HG03097 (cell line): ENCODE measurements at regions not wholly inside any gene's neighbourhood (a gene's known extent, or its start where the extent isn't known, plus 50 kb on each side); places are given as distances from the start of the nearest gene placed in this dataset.

ENCODE experiments used
- ATAC-seq: cut with Tn5 transposase; IDR thresholded peaks from one replicate; pipeline ENCODE4 v1.9.1; 2021; ENCODE audit not compliant: unreplicated experiment, low FRiP score

DNA sequence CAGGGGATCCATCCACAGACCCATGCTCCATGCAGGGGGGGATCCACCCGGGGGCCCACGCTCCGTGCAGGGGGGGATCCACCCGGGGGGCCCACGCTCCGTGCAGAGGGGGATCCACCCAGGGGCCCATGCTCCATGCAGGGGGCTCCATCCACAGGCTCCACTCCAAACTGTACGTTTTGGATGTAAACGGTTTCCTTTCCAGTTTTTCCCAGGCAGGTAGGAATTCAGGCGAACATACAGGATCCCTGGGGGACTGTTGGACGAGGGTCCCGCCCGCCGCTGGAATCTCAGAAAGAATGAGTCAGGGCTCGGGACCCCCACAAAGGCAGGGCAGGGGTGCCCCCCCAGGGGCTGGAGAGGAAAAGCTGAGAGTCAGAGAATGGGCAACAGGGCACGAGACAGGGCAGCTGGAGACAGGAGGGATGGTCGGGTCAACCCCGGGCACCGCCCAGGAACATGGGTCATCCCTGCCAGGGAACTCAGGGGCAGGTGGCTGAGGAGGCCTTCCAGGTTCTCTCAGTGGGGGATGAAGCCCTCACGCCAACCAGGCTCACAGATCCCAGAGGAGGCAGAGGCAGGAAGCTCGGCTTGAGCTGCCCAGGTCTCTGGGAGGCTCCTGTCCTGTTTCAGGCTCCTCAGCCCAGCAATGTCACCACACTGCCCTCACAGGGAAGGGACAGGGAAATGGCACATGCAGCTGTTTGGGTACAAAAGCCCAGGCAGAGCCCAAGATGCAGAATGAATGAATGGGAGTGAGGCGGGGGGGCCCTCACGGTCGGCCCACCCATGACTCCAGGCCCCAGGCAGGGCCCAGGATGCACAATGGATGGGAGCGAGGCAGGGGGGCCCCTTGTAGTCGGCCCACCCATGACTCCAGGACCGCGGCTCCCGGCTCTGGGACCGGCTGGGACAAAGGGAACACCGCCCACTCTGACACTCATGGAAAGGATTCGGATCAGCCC lies 200.2 kb downstream of the BRD1 start:
- no peak for ATAC-seq

GRCh38 chr22:49626361-49627216 lies 201.1 kb downstream of the BRD1 start:
- ATAC-seq = no peak

DNA sequence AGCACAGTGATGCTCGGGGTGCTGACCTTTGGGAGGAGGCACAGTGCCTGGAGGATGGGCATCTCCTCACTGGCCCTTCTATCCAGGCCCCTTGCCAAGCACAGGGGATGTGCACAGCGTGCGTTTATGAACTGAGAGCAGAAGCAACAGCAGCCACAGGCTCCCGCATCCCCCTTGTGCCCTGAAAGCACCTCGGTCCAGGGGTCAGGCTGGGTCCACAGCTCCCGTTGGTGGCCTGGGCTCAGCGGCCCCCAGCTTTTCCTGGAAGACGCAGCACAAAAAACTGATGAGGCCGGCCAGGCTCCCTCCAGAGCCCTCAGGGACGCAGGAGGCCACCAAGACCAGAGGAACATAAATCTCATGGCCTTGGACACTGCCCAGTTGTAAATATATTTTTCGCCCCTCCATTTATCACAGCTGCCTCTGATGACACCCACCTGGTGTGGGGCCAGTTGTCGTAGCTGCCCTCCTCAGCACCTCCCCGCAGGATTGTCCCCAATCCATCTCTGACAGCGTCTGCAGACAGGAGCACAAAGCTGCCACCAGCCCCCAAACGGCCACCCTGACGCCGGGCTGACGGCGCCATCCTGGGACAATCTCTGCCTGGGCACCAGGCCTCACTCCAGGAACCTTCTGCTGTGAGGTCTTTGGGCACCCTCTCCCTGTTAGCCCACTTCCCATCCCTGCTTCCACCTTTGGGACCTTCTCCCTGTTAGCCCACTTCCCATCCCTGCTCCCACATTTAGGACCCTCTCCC lies 203.1 kb downstream of the BRD1 start:
- ATAC-seq = no peak

DNA sequence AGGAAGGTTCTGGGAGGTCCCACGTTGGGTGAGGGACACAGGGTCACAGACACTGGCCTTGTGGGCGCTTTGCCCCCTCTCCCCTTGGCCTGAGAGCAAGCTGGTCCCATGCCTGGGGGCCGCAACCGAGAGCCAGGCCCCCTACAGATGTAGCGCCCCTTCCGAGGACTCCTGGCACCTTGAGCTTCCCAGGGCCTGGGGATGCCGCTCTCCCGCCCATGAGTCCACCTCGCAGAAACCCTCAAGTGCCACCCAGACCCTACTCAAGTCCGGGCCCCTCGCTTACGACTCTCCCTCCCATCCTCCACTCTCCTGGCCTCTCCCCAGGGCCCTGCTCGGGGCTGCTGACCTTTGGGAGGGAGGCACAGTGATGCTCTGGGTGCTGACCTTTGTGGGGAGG lies 204.0 kb downstream of the BRD1 start:
- no peak for ATAC-seq

DNA sequence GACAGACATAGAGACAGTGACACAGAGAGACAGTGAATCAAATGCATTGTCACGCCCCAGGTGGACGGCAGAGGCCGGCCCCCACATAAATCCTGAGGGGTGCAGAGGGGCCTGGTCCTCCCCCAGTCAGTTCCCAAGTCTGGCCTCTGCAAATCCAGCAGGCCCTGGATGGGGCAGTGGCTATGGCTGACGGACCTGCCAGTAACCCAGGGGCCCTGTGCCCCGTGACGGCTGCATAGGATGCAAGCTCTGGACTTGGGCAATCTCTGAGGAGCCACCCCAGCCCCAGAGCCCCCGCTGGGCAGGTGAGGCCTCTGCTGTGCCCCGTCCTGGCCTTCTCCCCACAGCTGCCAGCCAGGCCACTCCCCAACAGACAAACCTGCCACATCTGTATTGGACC lies 204.5 kb downstream of the BRD1 start:
- no peak for ATAC-seq

- ATAC-seq = no peak
These were observed 205.2 kb downstream of the BRD1 start for GRCh38 chr22:49622241-49623105.

DNA sequence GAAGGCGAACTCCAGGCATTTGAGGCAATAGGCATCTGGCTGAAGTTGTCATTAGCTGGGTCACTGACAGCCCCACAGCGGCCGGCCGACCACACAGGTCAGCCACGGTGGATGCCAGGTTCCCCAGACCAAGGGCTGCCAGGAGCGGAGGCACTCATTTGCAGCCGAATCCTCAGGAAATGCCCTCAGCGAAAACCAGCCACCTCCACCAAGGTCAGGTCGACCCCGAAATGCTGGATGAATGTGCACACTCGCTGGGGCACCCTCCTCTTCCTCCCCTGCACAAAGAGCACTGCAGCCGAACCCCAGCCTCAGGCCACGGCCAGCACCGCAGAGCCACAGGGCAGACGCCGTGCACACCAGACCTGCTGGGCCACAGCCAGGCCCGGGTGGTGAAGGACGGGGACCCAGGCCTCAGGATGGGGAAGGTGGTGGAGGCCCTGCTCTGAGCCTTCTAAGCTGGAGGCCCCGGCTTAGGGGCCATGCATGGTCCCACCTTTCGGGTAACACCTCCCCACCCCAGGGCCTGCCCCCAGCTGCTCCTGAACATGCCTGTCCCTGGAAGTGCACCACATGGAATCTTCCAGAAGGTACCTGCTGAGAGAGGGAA lies 206.0 kb downstream of the BRD1 start:
- ATAC-seq = no peak

DNA sequence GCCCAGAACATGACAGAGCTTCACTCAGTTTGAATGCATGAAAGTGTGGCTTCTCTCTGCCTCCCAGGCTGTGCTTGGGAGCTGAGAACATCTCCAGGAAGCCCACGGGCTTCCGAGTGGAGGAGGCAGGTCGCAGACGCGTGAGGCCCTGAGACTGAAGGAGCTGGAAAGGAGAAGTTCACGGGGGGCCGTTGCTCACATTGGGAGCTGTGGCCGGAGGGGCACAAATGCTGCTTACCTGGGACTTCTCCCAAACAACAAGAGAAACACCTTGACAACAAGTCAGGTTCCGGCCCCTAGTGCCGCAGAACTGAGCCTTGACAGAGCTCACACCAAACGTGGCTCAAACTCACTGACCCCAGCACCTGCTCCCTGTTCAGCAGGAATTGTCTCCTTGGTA lies 207.0 kb downstream of the BRD1 start:
- ATAC-seq = no peak

DNA sequence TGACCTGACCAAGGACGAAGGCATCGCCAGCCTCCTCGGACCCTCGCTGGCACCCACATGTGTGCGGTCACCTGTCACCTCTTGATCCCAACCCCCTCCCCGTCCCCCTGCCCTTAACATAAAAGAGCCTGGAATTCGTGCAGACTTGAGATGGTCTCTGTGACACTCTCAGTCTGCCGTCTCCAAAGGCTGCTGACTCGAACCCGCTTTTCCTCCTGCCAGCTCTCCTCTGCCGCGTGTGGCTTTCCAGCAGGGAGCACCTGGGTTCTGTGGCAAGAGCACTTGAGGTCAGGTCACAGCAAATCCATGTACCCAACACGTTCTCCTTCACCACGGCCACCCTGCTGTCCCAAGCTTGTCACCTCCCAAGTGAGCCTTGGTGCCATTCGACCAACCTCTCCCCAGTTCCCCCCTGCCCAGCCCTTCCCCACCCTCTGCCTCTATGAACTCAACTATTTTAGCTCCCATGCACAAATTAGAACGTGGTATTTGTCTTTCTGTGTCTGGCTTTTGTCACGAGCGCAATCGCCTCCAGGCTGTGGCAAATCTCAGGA lies 207.6 kb downstream of the BRD1 start:
- ATAC-seq = no peak

DNA sequence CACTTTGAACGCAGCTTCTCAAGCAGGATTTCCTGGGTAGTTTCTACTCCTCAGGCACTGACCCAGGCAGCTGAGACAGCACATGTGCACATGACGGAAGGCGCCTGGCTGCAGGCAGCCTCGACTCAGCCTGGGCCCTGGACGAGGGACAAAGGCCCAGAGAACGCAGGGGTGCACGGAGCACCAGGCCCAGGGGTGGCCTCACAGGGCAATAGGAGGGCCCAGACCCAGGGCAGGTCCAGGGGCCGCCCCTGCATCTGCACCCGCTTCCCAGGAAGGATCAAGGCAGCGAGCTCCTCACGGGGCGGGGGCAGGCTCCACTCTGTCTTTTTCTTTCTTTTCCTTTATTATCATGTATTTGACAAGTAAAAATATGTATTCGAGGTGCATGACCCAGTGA lies 208.4 kb downstream of the BRD1 start:
- no peak for ATAC-seq

- no peak for ATAC-seq
These were observed 209.1 kb downstream of the BRD1 start for GRCh38 chr22:49618677-49618953.

DNA sequence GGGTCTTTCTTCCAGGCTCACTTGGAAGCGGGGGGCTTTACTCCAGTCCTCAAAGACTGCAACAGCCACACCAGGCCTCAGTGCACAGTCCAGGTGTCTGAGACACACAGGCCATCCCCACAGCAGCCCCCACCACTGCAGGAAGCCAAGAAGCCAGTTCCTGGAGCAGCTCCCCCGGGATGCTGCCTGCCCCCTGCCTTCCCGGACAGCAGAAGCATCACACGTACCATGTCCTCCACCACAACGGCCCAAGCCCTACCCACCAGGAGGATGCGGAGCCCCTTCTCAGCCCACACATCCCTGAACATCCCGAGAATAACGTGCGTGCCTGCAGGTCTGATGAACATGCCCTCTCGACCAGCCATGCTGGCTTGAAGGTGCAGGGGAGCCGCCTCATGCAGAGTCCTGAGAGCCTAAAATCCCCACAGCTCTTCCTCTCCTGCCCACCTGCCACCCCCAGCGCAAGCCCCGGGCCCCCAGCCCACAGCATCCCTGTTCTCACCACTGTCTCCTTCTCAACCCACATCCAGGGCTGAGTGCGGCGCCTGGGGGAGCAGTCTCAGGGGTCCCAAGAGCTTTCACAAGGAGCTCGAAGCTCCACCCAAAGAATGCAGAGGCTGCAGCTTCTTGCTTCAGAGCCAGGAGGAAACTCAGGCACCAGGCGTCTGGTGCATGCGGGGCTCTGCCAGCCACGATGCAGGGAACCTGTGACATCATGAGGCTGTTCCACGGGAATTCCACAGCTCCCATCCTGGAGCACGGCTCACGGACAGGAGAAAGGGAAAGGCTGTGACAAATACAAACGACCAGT lies 209.6 kb downstream of the BRD1 start:
- no peak for ATAC-seq

DNA sequence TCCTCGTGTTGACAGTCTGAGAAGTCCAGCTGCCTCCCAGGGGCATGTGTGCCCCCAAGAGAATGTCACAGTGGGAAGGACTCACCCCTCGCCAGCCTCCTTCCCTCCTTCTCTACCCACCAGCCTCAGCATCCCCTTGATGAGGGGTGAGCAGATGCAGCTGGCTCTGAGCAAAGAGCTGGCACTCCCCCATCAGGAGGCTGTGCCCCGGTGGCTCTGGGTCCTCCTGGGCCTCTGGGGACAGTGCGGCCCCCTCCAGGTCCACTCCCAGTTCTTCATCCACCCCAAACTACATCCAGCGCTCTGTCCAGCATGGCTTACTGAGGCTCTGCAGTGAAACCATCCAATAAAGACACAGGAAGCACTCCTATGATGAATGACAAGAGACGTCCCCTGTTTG lies 210.4 kb downstream of the BRD1 start:
- no peak for ATAC-seq

DNA sequence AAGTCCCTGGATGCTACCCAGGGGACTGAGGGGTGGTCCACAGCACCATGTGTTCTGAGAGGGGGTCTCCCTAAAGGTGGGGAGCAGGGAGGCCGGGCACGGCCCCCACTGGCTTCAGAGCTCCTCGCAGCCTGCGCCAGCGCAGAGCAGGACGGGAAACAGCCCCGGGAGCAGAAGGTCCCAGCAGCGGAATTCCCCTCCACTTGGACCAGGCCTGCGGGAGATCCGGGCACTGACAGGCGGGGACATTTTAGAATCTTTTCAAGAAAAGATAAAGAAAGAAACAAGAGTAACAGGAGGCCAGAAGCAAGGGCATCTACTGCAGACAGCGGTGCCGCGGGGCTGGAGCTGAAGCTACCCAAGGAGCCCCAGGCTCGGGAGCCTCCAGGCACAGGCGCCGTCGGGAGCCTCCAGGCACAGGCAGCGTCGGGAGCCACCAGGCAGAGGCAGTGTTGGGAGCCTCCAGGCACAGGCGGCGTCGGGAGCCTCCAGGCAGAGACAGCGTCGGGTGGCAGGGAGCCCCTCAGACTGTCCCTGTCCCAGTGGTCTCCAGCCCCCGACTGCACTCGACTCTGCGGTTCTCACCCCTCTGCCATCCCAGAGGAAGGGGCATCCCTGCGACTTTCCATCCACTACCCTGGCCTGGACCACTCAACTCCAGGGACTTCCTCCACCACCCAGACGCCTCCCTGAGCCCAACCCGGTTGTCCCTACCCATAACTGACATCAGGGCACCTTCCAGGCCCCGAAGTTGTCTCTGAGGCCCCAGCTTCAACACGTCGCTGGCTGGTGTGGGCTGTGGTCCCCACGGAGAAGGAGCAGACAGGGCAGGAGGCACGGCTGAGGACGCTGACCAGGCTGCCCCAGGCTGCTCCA lies 211.1 kb downstream of the BRD1 start:
- ATAC-seq = no peak

DNA sequence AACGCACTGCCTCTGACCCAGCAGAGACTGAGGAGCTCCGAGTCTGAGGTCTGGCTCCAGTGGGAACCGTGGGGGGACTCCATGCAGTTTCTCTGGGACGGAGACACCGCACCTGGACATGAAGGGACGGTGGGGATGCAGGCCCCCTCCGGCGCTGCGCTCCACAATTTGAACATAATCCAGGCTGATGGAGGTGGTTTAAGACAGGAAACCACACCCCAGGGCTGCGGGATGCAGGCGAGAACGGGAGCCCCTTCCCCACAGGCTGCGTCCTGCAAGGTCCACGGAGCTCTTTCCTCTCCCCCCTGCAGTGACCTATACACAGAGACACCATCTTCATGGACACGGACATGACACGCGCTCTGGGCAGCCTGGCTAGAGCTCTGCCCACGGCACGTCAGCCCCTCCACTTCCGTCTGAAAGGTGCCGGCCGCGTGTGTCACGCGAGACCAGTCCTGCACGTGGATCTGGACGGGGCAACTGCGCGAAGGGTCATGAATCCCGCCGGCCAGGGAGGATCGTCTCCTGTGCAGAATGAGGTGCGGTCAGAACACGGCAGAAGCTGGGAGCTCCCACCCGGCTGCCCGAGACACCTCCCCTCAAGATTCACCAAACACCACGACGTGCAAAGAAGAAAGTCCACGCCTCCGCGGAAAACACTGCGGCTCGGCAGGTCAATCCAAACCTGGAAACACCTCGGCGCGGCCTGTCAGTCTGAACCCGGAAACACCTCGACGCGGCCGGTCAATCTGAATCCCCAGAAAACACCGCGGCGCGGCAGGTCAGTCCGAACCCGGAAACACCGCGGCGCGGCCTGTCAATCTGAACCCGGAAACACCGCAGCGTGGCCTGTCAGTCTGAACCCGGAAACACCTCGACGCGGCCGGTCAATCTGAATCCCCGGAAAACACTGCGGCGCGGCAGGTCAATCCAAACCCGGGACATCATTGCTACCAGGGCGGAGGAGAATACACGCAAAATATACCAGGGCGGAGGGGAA lies 212.4 kb downstream of the BRD1 start:
- ATAC-seq = no peak

- no peak for ATAC-seq
These were observed 214.0 kb downstream of the BRD1 start for GRCh38 chr22:49613511-49614270.
